ENCODE measurements at regions not wholly inside any gene's neighbourhood (a gene's known extent, or its start where the extent isn't known, plus 50 kb on each side); places are given as distances from the start of the nearest gene placed in this dataset.
A peak's percentile ranks its signal among the peaks of the same experiment; 100 is the strongest.

GRCh38 chr6:105977934-105978504 is 108.1 kb upstream of the PRDM1 start:
- no peaks in the 10 kb centered on the region for H3K36me3 ChIP-seq (ENCODE audit: insufficient read depth, low read length)
- H3K27ac ChIP-seq (ENCODE audit: low read depth, low read length, poor library complexity, severe bottlenecking): no peak overlapping the region
- H4K20me1 ChIP-seq (ENCODE audit: insufficient read depth, low read length): no peaks in the 10 kb centered on the region
- no peaks in the 10 kb centered on the region for H3K9me2 ChIP-seq (ENCODE audit: insufficient read depth, low read length)
- TF ChIP-seq EZH2phosphoT487 (IDR thresholded peaks at IDR 0.05; ENCODE audit: borderline replicate concordance, low read depth, low read length) (no peak), CTCF (conservative IDR thresholded peaks at IDR 0.05; ENCODE audit: low read length) (no peak)
- no TSS peak for BruUV-seq (replicated peaks)
- H3K4me2 ChIP-seq (ENCODE audit: low read length): no peak overlapping the region
- no peak for DNase-seq (ENCODE audit: low spot score)
- H2AFZ ChIP-seq (ENCODE audit: low read length): peak overlapping the region; percentile 45; the same call in 1 of the 2 replicates
- peaks cover 7% of the 10 kb centered on the region; the same call in 1 of the 2 replicates for H3K9me3 ChIP-seq (ENCODE audit: low read length)
- CTCF ChIA-PET (ENCODE audit: unreplicated experiment): no interaction called here
- no peaks in the 10 kb centered on the region for H3K4me1 ChIP-seq (ENCODE audit: insufficient read depth, low read length, poor library complexity, severe bottlenecking)
- H3K79me2 ChIP-seq (ENCODE audit: insufficient read depth, low read depth, low read length): no peaks in the 10 kb centered on the region
- POLR2A ChIA-PET: interaction anchor here (1.5 kb wide), 1 partner anchor 17 kb away, joined by 3 read pairs; no protein-coding TSS in a partner anchor
- intact Hi-C loops (cut with micrococcal nuclease; ENCODE audit: unreplicated experiment): no loop called here
- no peak overlapping the region for H3K4me3 ChIP-seq (ENCODE audit: low read depth, low read length, poor library complexity, severe bottlenecking)

- ChIA-PET POLR2A (no interaction called here), CTCF (ENCODE audit: unreplicated experiment) (no interaction called here)
- BruUV-seq (replicated peaks): no TSS peak
These were observed 111.2 kb upstream of the PRDM1 start for GRCh38 chr6:105974986-105975385.

More at GRCh38 chr6:105974986-105975385, 111.2 kb upstream of the PRDM1 start:
- H3K4me2 ChIP-seq (ENCODE audit: low read length): no peak overlapping the region
- TF ChIP-seq EZH2phosphoT487 (IDR thresholded peaks at IDR 0.05; ENCODE audit: borderline replicate concordance, low read depth, low read length) (no peak), CTCF (conservative IDR thresholded peaks at IDR 0.05; ENCODE audit: low read length) (no peak)
- no peaks in the 10 kb centered on the region for H3K4me1 ChIP-seq (ENCODE audit: insufficient read depth, low read length, poor library complexity, severe bottlenecking)
- no peak overlapping the region for H3K4me3 ChIP-seq (ENCODE audit: low read depth, low read length, poor library complexity, severe bottlenecking)
- intact Hi-C loops (cut with micrococcal nuclease; ENCODE audit: unreplicated experiment): no loop called here
- no peaks in the 10 kb centered on the region for H3K79me2 ChIP-seq (ENCODE audit: insufficient read depth, low read depth, low read length)
- no peak overlapping the region for H2AFZ ChIP-seq (ENCODE audit: low read length)
- H3K9me3 ChIP-seq (ENCODE audit: low read length): peaks cover 24% of the 10 kb centered on the region
- DNase-seq (ENCODE audit: low spot score): no peak
- H4K20me1 ChIP-seq (ENCODE audit: insufficient read depth, low read length): no peaks in the 10 kb centered on the region
- no peak overlapping the region for H3K27ac ChIP-seq (ENCODE audit: low read depth, low read length, poor library complexity, severe bottlenecking)
- H3K9me2 ChIP-seq (ENCODE audit: insufficient read depth, low read length): no peaks in the 10 kb centered on the region
- no peaks in the 10 kb centered on the region; the same call in 1 of the 2 replicates for H3K36me3 ChIP-seq (ENCODE audit: insufficient read depth, low read length)

Data from OCI-LY7 (cell line).